HEK293T (cell line): ENCODE measurements at regions not wholly inside any gene's neighbourhood (a gene's known extent, or its start where the extent isn't known, plus 50 kb on each side); places are given as distances from the start of the nearest gene placed in this dataset.

Experiments
- CTCF ChIA-PET: fragments of 350-600 bp; formaldehyde crosslinking; extraction: SDS; loops from one replicate; lab custom pipeline; 2021; ENCODE audit warnings: antibody characterized with exemption, inconsistent platforms; lab: Yijun Ruan, JAX
- POLR2A ChIA-PET: fragments of 350-600 bp; formaldehyde crosslinking; extraction: SDS; loops from one replicate; lab custom pipeline; 2020; ENCODE audit warnings: antibody characterized with exemption, inconsistent platforms; lab: Yijun Ruan, JAX
- DNase-seq: peaks from one replicate; pipeline ENCODE4 v3.0.0; 2012; ENCODE audit warnings: mixed read lengths; ENCODE audit errors: extremely low spot score
- ARNT ChIP-seq: fragments of 450-650 bp; IDR thresholded peaks from 2 replicates; pipeline ENCODE4 v1.6.1; 2017; ENCODE audit warnings: mild to moderate bottlenecking
- BHLHE40 ChIP-seq: fragments of 450-650 bp; IDR thresholded peaks from 2 replicates; pipeline ENCODE4 v1.6.1; 2016; ENCODE audit warnings: mild to moderate bottlenecking, moderate library complexity, borderline replicate concordance
- CTBP1 ChIP-seq: fragments of 450-650 bp; IDR thresholded peaks from 2 replicates; pipeline ENCODE4 v1.6.1; 2016; ENCODE audit warnings: borderline replicate concordance
- ELF4 ChIP-seq: fragments of 450-650 bp; IDR thresholded peaks from 2 replicates; pipeline ENCODE4 v1.6.1; 2017; ENCODE audit warnings: antibody characterized with exemption
- FOXA1 ChIP-seq: fragments of 450-650 bp; IDR thresholded peaks from 2 replicates; pipeline ENCODE4 v1.6.1; 2016; ENCODE audit warnings: mild to moderate bottlenecking
- FOXK2 ChIP-seq: fragments of 450-650 bp; IDR thresholded peaks from 2 replicates; pipeline ENCODE4 v1.6.1; 2016; ENCODE audit warnings: mild to moderate bottlenecking
- FOXM1 ChIP-seq: fragments of 450-650 bp; IDR thresholded peaks from 2 replicates; pipeline ENCODE4 v1.6.1; 2017; ENCODE audit warnings: mild to moderate bottlenecking, borderline replicate concordance
- HDGF ChIP-seq: fragments of 450-650 bp; IDR thresholded peaks from 2 replicates; pipeline ENCODE4 v1.6.1; 2017; ENCODE audit warnings: antibody characterized with exemption, borderline replicate concordance
- L3MBTL2 ChIP-seq: fragments of 450-650 bp; conservative IDR thresholded peaks from 2 replicates; pipeline ENCODE4 v1.6.1; 2016; ENCODE audit warnings: mild to moderate bottlenecking
- LEF1 ChIP-seq: fragments of 450-650 bp; IDR thresholded peaks from 2 replicates; pipeline ENCODE4 v1.6.1; 2017; ENCODE audit warnings: mild to moderate bottlenecking, borderline replicate concordance
- NFRKB ChIP-seq: fragments of 450-650 bp; IDR thresholded peaks from 2 replicates; pipeline ENCODE4 v1.6.1; 2016; ENCODE audit warnings: mild to moderate bottlenecking, moderate library complexity
- SP1 ChIP-seq: fragments of 450-650 bp; IDR thresholded peaks from 2 replicates; pipeline ENCODE4 v1.6.1; 2017
- SUZ12 ChIP-seq: fragments of 450-650 bp; IDR thresholded peaks from 2 replicates; pipeline ENCODE4 v1.6.1; 2016; ENCODE audit warnings: mild to moderate bottlenecking
- TARDBP ChIP-seq: fragments of 450-650 bp; IDR thresholded peaks from 2 replicates; pipeline ENCODE4 v1.6.1; 2016
- ZNF384 ChIP-seq: fragments of 450-650 bp; IDR thresholded peaks from 2 replicates; pipeline ENCODE4 v1.6.1; 2016
- TF ChIP-seq, protein P1 (sequence below): fragments of 450-650 bp; IDR thresholded peaks from 2 replicates; pipeline ENCODE4 v1.6.1; 2016

DNA sequence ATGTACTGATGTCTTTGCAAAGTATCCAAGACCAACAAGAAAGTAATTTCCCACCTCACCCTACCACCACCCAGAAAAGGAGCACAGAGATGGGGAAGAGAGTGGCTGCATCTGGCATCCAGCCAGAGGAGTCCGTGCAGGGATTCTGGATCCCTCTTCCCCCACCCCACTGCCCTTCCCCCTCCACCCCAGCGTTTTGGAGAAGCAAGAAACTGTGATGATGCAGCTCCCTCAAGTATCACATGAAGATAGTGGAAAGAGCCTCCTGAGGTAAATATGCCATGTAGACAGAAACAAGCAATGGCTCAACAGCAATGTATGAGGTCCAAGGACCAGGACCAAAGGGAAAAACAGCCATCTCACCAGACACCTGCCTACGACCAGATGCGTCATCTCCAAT lies 153.8 kb downstream of the DEPDC1B start:
- no peak for DNase-seq
- POLR2A ChIA-PET, result no interaction called here
- TF ChIP-seq LEF1, result no peak
- CTCF ChIA-PET, result no interaction called here

DNA sequence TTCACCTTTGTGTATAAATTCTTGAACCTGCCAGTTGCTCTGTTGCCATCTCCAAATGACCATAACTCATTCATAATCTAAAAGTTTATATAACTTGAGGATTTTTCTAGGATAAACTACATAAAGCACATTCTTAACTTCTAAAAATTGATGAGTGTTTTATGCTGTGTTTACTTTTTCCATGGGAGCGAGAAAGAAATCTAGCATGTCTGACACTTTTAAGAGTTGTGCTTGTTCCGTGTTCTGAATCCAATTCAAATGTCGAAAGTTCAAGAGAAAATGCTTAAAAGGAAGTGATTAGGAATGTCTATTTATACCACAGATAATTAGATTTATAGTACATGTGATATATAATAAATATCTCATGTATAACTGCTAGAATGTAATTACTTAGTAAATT lies 154.4 kb downstream of the DEPDC1B start:
- POLR2A ChIA-PET, result no interaction called here
- no peak for TF ChIP-seq LEF1
- no peak for TF ChIP-seq FOXA1
- TF ChIP-seq ZNF384, result no peak
- TF ChIP-seq, protein P1, sequence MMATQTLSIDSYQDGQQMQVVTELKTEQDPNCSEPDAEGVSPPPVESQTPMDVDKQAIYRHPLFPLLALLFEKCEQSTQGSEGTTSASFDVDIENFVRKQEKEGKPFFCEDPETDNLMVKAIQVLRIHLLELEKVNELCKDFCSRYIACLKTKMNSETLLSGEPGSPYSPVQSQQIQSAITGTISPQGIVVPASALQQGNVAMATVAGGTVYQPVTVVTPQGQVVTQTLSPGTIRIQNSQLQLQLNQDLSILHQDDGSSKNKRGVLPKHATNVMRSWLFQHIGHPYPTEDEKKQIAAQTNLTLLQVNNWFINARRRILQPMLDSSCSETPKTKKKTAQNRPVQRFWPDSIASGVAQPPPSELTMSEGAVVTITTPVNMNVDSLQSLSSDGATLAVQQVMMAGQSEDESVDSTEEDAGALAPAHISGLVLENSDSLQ, result no peak
- no peak for TF ChIP-seq TARDBP
- no peak for TF ChIP-seq CTBP1
- TF ChIP-seq HDGF, result no peak
- no peak for TF ChIP-seq L3MBTL2
- no peak for TF ChIP-seq FOXK2
- TF ChIP-seq FOXM1, result no peak
- no peak for TF ChIP-seq SUZ12
- no peak for TF ChIP-seq SP1
- no peak for DNase-seq
- CTCF ChIA-PET, result no interaction called here

DNA sequence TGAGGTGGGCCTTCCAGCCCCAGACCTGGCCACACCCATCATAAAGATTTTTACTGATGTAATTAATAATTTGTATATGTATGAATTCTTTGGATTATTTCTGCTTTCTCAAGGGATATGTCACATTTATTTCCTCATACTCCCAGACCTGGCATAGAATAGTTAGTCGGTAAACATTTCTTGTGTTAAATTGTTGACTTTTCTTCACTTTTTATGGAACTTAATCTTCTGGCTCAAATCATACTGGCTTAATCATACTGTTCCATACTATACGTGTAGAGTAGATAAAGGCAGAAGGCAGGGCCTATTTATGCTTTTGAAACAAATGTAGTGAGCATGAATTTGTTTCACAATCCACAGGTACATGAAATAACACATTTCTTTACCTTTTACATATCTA lies 155.8 kb downstream of the DEPDC1B start:
- CTCF ChIA-PET, result no interaction called here
- no peak for TF ChIP-seq ELF4
- TF ChIP-seq ARNT, result no peak
- no peak for TF ChIP-seq LEF1
- no peak for TF ChIP-seq FOXA1
- TF ChIP-seq FOXK2, result no peak
- no peak for TF ChIP-seq BHLHE40
- no peak for TF ChIP-seq SP1
- TF ChIP-seq SUZ12, result no peak
- no peak for TF ChIP-seq FOXM1
- no peak for TF ChIP-seq TARDBP
- DNase-seq, result no peak
- POLR2A ChIA-PET, result no interaction called here

DNA sequence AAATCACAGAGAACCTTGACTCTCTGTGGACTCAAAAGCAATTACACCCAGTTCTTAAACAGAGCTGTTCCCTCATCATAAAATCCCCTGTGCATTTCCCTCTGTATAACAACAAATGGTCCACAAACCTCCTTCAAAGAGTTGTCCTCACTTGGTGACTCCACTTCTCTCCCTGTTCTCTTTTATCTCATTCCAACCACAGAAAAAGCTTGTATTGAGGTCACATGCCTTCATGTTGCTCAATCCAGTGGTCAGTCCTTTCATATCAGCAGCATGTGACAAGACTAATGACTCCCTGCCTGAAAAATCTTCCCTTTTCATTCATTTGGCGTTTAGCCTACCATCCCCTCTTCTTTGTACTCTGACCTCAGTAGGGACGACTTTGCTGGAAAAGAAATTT lies 158.0 kb downstream of the DEPDC1B start:
- POLR2A ChIA-PET, result no interaction called here
- CTCF ChIA-PET, result no interaction called here
- no peak for DNase-seq

DNA sequence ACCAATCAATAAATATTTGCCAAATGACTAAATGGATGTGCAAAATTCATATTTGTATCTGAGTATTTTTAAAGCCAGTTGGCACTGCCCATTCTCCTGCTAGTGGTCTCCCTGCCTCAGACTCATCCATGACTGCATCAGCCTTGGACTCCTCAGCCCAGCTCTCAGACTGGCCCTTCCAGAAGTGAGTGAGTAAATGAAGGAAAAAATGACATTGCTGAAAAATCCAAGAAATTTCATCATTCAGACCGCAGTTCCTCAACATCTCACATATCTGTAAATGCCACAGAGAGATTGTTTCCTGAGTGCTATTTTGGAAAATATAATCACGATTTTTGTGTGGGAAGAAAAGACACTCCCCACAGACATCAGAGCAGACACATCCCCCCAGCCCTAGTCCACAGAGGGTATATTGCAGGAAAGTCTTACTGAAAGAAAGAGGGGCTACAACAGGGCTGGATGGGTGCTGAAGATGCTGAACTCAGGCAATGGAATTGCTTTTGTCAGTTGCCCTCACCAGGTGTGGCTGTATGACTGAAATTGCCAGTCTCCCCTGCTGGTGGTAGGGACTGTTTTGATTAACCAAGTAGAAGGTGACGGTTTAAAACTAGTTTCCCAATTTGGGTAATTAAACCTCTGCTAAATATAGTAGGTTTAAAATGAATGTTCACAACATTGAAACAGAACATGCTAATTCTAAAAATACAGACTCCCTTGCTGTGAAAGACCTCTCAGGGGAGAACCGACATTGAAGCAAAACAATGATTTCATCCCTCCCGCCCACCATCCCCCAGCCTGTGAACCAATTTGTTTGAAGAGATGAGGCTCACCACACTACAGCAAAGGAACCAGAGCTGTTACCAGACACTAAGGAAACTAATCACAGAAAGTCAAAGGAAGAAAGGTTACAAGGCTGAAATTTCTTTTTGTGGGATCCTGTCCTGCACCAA lies 158.8 kb downstream of the DEPDC1B start:
- TF ChIP-seq SUZ12 (no peak), CTBP1 (no peak)
- no peak for DNase-seq
- ChIA-PET POLR2A (no interaction called here), CTCF (no interaction called here)

More for the DNA sequence above, 158.0 kb downstream of the DEPDC1B start:
- TF ChIP-seq ZNF384, result no peak
- no peak for TF ChIP-seq FOXA1
- no peak for TF ChIP-seq ARNT
- TF ChIP-seq TARDBP, result no peak
- no peak for TF ChIP-seq CTBP1
- no peak for TF ChIP-seq L3MBTL2
- TF ChIP-seq LEF1, result no peak
- TF ChIP-seq SUZ12, result no peak
- no peak for TF ChIP-seq ELF4
- no peak for TF ChIP-seq SP1
- TF ChIP-seq HDGF, result no peak
- TF ChIP-seq BHLHE40, result no peak
- TF ChIP-seq FOXM1, result no peak
- TF ChIP-seq FOXK2, result no peak
- TF ChIP-seq, protein P1, result no peak
- TF ChIP-seq NFRKB, result no peak

DNA sequence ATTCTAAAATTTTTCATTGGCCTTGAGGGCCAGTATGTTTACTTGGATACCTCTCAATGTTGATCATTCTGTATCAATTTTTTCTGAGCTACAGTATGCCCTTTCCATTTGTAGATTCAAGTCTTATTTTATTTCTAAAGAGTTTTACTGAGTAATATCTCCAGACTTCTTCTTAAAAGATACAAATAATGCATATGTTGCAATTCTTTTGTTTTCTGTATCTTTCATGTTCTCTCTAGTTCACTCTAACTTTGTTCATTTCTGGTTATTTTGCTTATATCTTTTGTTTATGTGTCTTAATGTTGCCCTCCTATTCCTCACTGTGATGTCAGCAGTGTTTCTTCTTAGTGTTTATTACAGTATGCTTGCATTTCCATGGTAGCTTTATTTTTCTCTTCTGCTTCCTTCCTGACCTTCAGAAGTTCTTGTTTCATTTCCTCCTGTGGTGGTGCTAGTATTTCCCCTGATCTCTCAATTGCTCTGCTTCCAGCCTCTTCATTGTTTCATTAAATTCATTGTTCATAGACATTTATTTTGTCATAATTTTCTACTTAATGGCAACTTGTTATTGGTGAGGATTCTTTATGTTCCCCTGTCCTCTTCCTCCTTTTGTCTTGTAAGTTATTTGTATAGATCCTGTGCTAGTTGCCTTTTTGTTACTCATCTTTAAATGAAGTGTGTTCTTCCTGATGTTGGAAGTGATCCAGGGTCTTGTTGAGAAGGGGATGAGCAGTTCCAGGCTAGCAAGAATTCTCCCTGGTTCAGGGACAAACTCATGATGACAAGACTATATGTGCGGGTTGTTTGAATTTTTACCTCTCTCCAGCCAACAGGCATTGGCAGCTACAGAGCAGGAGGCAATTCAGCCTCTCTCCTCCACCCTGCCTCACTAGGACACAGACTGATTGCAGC lies 160.8 kb downstream of the DEPDC1B start:
- no peak for DNase-seq
- CTCF ChIA-PET, result no interaction called here
- TF ChIP-seq ARNT (no peak), BHLHE40 (no peak), TARDBP (no peak), NFRKB (no peak)
- POLR2A ChIA-PET, result no interaction called here
